GM19463 (cell line): ENCODE measurements at regions not wholly inside any gene's neighbourhood (a gene's known extent, or its start where the extent isn't known, plus 50 kb on each side); places are given as distances from the start of the nearest gene placed in this dataset.

Experiments used
- ATAC-seq: cut with Tn5 transposase; IDR thresholded peaks from one replicate; pipeline ENCODE4 v1.9.1; 2021; ENCODE audit warnings: mild to moderate bottlenecking, moderate library complexity; ENCODE audit not compliant: unreplicated experiment

- ATAC-seq = no peak
Measured at GRCh38 chr10:112006831-112007230, 176.7 kb downstream of the GPAM start.

GRCh38 chr10:112022196-112022595, 161.4 kb downstream of the GPAM start:
- ATAC-seq = no peak

GRCh38 chr10:112024079-112024478, 159.5 kb downstream of the GPAM start:
- no peak for ATAC-seq

- no peak for ATAC-seq
Measured at GRCh38 chr10:112025228-112025627, 158.3 kb downstream of the GPAM start.

- no peak for ATAC-seq
Measured at GRCh38 chr10:112026438-112026837, 157.1 kb downstream of the GPAM start.

GRCh38 chr10:112027731-112028280, 155.8 kb downstream of the GPAM start:
- ATAC-seq = no peak

GRCh38 chr10:112030431-112030830, 153.1 kb downstream of the GPAM start:
- no peak for ATAC-seq

- ATAC-seq = no peak
Measured at GRCh38 chr10:112039823-112040222, 143.7 kb downstream of the GPAM start.

- ATAC-seq = no peak
Measured at GRCh38 chr10:112040696-112041095, 142.9 kb downstream of the GPAM start.

- no peak for ATAC-seq
Measured at GRCh38 chr10:112045938-112046337, 137.6 kb downstream of the GPAM start.

- no peak for ATAC-seq
Measured at GRCh38 chr10:112047674-112048073, 135.9 kb downstream of the GPAM start.

- no peak for ATAC-seq
Measured at GRCh38 chr10:112052166-112052565, 131.4 kb downstream of the GPAM start.

GRCh38 chr10:112053895-112054294, 129.7 kb downstream of the GPAM start:
- no peak for ATAC-seq

GRCh38 chr10:112054516-112054915, 129.0 kb downstream of the GPAM start:
- ATAC-seq = no peak

GRCh38 chr10:112057072-112057471, 126.5 kb downstream of the GPAM start:
- ATAC-seq = no peak

GRCh38 chr10:112059220-112059619, 124.3 kb downstream of the GPAM start:
- no peak for ATAC-seq

- ATAC-seq = no peak
Measured at GRCh38 chr10:112071596-112072133, 111.9 kb downstream of the GPAM start.

- no peak for ATAC-seq
Measured at GRCh38 chr10:112078003-112078402, 105.6 kb downstream of the GPAM start.

GRCh38 chr10:112080231-112080630, 103.3 kb downstream of the GPAM start:
- ATAC-seq = no peak

GRCh38 chr10:112082120-112082519, 101.4 kb downstream of the GPAM start:
- no peak for ATAC-seq

- no peak for ATAC-seq
Measured at GRCh38 chr10:112083472-112083871, 100.1 kb downstream of the GPAM start.

GRCh38 chr10:112087953-112088456, 95.6 kb downstream of the GPAM start:
- no peak for ATAC-seq

GRCh38 chr10:112091703-112092102, 91.9 kb downstream of the GPAM start:
- no peak for ATAC-seq
